ENCODE measurements at regions not wholly inside any gene's neighbourhood (a gene's known extent, or its start where the extent isn't known, plus 50 kb on each side); places are given as distances from the start of the nearest gene placed in this dataset.

DNA sequence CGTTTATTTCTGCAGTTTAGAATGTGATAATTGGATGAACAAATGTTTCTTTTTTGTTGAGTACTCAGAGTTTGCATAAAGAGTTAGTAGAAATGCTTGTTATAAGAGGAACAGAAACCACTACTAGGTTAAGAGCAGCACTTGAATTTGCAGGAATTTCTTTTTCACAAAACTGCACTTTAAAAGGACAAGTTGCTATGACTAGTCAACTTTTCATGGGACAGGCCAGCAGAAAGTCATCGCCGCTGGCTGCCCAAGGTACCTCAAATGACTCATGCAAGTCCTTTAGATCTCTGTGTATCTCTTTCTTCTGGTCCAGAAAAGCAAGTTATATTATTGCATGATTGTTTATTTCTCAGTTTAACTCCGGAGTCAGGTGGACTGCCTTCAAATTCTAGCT lies 97.3 kb upstream of the HMHB1 start:
- TF ChIP-seq CTCF (conservative IDR thresholded peaks at IDR 0.05 in 1 of 2, IDR thresholded peaks at IDR 0.05 in 1 of 2; ENCODE audit: low read depth in 1 of 2, low read length in 2 of 2) (no peak), EZH2 (IDR thresholded peaks at IDR 0.05; ENCODE audit: low read length, missing control alignments) (no peak)

All from fibroblast of lung (primary cell).